LHCN-M2 (cell line): ENCODE measurements at regions not wholly inside any gene's neighbourhood (a gene's known extent, or its start where the extent isn't known, plus 50 kb on each side); places are given as distances from the start of the nearest gene placed in this dataset.
"Not testable (repeated sequence)": the region's sequence is repeated elsewhere in the genome, so short reads cannot be mapped to it uniquely, and the experiment has no call there.

ENCODE experiments used
- DNase-seq: peaks from one replicate; pipeline ENCODE4 v3.0.0-alpha.2; 2012; ENCODE audit warnings: low read depth

DNA sequence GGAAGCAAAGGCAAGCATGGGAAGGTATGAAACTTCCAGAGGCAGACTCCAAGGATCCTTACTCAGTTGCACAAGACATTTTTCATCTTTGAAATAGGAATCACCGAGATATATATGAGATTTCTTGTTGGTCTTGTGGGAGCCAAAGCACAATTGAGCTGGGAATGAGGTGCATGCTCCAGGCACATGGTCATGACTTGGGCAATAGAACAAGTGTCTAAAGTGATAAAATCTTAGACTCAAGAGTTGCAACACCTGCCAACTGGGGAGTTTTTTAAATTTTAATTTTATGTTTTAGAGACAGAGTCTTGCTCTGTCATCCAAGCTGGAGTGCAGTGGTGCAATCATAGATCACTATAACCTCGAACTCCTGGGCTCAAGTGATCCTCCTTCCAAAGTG is 169.5 kb upstream of the ADCY1 start:
- no peak for DNase-seq

DNA sequence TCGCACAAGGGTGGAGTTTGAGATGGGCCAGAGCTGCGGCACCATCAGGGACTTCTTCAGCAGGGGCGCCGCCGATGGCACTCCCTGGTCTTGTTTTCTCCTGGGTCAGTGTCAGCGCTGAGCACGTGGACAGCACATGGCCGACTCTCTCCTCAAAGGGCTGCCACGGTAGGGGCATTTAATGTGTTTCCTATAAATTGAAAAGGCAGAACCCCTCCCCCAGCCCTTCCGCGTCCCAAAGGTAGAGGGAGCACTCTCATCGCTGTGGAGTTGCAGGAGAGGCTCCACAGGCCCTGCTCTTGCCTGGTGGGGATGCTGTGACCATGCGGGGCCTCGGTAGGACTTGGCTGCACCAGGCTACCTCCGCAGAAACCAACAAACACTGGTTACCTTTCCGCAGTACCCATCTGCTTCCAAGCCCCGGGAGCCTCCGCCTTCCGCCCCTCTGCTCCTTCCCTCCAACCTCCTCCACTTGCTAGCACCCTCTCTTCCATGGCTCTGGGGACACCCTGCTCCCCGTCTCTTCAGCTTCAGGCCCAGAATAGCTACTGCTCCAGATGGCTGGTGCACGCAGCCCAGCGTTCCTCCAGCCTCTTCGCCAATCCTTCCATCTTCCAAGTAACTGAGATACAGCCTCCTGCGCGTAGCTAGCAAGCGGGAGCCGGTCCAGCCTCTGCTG is 166.3 kb upstream of the ADCY1 start:
- DNase-seq = no peak

DNA sequence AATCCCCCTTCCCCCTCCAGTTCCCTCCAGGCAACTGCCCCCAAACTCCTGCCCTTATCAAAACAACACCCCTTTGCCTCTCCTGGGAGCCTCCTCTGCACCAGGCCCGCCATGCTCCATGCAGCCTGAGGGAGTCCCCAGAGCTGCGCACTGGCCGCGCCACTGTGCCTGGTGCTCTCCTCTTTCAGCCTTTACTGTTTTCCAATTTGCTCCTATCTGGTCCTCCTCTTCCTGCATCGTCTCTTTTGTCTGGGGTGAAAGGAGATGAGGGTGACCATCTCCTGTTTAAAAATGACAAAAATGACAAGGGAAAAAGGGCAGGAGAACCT is 165.8 kb upstream of the ADCY1 start:
- no peak for DNase-seq

DNA sequence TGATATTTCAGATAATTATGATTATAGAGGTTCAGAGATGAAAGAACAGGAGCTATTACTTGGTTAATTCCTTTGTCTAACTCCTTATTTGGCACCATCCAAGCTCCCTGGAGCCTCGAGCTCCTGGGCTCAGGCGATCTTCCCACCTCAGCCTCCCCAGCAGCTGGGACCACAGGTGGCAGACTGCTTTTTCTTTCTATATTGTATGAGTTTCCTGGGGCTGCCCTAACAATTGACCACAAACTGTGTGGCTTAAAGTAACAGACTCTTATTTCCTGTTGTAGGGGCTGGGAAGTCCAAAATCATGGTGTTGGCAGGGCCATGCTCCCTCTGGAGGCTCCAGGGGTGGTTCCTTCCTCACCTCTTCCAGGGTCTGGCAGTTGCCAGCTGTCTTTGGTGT is 163.3 kb upstream of the ADCY1 start:
- no peak for DNase-seq

DNA sequence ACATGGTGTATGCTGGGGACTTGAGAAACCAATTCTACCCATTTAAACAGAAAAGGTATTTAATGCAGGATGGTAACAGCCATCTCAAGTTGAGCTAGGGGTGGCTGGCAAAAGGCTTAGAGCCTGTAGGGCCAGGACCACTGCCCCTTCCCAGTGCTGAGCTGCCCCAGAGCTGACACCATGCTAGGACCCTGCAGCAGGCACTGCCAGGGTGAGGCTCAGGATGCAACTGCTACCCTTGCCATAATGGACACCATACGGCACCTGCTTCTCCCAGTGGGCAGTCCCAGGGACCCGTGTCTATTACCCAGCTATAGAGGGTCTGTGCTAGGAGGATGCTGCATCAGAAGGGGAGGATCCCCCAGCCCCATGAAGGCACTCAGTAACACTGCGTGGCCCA is 160.7 kb upstream of the ADCY1 start:
- no peak for DNase-seq

DNA sequence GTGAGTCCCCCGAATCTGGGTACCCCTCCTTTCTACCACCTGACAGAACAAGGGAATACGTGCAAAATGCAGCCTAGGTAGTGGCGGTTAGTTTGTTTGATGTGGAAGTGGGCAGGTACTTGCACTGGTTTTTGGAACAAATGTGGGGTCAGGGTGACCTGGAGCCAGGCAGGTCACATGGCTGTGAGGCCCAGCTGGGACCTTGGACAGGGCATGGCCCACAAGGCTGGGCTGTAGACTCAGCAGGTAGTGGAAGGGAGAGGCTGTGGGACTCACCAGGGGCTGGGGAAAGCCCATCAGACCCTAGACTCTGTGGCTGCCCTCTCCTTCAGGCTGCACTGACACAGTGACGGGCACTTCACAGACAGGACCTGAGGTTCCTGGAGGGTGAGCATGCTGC is 159.9 kb upstream of the ADCY1 start:
- DNase-seq = no peak

DNA sequence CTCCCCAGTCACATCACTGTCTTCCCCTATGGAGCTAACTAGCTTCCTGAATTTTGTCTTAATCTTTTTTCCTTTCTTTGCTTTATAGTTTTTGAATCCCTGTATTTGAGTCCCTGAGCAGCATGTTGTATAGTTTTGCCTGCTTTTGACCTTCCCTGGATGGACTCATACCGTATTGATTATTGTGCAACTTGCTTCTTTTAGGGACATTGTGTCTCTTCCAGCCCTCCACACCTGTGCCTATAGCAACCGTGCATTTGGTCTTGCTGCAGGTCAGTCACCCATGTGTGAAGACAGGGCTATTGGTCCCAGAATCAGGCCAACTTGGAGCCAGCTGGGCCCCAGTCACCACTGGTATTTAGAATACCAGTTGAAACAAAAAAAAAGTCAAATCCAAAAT is 158.9 kb upstream of the ADCY1 start:
- no peak for DNase-seq

DNA sequence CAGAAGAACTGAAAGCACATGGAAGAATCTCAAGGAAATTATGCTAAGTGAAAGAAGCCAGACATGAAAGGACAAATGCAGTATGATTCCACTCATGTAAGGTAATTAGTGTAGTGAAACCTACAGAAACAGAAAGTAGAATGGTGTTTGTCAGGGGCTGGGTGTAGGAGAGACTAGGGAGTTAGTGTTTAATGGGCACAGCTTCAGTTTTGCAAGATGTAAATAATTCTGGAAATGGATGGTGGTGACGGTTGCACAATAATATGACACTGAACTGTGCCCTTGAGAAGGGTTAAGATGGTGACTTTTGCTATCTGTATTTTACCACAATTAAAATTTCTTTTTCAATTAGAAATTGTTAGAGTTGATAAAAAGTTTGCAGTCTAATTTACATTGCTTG is 157.3 kb upstream of the ADCY1 start:
- DNase-seq = no peak

DNA sequence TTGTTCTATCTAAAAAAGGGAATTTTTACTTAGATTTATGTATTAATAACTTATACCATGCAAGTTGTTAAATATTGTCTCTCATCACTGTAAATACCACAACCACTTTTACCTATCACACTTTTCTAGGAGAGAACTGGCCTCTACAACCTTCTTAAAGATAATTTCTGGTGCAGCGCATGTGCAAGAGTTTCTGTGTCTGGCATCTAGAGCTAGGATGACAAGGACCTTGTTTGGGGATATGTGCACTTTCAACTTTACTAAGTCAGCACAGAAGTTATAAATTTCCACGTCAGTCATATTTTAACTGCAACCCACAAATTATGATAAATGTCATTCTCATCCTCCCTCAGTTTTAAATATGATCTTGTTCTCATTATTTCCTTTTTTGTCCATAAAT is 156.9 kb upstream of the ADCY1 start:
- DNase-seq = no peak

DNA sequence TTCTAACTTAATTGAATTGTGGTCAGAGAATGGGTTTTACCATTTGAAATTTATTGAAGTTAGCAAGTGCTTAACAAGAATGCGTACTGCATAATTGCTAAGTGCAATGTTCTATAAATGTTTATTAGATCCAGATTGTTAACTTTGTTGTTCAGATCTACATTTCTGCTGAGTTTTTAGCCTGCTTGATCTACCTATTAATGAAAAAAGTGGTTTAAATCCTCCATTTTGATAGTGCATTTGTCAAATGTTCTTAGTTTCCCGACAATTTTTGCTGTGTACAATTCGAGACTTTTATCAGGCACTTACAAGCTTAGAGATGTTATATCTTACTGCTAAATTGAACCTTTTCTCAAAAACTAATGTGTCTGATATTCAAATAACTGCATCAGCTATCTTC is 156.4 kb upstream of the ADCY1 start:
- no peak for DNase-seq

DNA sequence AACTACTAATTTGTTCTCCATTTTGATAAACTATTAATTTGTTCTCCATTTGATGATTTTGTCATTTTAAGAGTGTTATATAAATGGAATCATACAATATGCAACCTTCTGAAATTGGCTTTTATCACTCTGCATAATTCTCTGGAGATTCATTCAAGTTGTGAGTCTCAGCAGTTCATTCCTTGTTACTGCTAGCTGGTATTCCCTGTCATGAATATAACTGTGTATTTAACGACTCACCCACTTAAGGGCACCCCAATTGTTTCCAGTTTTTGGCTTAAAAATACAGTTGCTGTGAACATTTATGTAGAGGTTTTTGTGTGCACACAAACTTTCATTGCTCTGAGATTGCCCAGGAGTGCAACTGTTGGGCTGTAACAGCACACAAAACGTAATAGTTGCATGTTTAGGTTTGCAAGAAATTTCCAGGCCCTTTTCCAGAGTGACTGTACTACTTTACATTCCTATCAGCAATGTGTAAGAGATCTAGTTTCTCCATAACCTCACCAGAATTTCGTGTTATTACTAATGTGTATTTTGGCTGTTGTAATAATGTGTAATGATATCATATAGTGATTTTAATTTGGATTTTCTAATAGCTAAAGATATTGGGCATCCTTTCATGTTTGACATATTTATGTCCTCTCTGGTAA is 153.2 kb upstream of the ADCY1 start:
- DNase-seq = no peak

DNA sequence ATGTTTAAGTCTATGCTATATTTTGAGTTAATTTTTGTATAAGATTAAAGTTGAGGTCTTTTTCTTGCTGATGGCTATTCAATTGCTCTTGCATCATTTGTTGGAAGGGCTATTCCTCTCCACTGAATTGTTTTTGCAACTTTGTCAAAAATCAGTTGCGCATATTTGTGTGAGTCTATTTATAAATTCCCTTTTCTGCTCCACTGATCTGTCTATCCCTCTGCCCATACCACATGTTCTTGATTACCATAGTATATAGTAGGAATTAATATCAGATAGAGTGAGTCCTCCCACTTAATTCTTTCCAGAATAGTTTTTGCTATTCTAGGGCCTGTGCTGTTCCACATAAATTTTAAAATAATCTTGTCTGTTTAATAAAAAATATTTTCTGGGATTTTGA is 152.4 kb upstream of the ADCY1 start:
- no peak for DNase-seq

DNA sequence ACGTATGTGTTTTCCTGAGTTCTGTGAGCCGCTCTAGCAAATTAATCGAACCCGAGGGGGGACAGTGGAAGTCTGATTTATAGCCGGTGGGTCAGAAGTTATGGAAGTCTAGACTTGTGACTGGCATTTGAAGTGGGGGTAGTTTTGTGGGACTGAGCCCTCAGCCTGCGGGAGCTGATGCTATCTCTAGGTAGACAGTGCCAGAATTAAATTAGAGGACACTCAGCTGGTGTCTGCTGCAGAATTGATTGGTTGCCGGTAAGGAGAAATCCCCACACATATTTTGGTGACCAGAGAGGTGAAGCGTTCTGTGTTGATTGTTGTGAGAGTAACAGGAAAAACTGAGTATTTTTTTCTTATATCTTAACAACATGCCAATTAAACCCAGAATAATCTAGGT is 143.8 kb upstream of the ADCY1 start:
- DNase-seq = no peak

DNA sequence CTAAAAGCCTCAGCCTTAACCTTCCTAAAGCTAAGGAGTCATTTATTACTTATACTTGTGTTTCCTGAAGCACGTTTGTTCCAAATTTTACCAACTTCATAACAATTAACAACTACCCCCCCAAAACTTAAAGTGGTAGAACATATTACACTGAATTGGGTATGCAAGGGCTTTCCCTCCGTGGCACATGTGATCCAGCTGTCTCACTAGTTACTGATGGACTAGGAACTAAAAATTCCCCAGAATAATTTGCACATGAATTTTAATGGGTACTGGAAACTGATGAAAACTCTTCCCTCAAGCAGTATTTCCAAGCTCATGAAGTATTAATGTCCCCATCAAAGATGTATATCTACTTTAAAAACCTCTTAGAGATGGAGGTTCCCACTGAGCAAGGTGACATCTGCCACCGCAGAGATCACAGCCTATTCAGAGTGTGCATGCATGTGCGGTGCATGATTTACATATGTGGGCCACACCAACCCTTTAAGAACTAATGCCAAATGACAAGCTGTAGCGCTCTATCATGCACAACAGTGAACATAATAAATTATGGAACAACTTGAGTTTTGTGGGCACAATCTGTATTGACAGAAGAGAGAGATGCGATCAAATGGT is 139.9 kb upstream of the ADCY1 start:
- no peak for DNase-seq

DNA sequence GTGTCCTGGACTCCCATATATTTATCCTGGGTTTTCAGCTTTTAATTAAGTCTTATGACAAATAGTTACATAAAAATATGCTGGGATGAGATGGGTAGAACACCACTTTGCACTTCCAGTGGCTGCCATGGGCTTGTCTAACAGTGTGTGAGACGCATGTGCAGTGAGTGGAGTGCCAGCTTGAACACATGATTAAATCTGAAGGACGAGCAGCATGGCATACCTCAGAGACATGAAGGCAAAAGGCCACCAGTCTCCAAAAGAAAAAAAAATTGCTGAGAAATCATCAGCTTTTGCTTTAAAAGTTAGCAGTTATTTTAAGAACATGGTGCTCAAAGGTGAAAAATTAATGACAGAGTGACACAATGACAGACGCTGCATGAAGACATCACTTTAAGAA is 139.0 kb upstream of the ADCY1 start:
- DNase-seq = no peak

DNA sequence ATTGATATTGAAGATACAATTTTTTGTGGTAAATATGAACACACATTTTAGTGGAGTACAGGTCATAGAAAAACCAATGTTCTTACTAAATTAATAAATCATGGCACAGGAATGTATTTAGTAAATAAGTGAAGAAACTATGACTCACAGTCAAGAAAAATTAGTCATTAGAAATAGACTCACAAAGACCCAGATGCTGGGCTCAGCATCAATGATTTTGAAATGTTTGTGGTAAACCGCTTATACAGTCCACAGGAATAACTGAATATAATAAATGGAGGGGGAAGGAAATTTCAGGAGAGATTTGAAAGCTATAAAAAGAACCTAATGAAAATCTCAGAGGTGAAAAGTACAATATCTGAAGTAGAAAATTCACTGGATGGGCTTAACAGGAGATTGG is 138.3 kb upstream of the ADCY1 start:
- DNase-seq = peak; percentile 92

DNA sequence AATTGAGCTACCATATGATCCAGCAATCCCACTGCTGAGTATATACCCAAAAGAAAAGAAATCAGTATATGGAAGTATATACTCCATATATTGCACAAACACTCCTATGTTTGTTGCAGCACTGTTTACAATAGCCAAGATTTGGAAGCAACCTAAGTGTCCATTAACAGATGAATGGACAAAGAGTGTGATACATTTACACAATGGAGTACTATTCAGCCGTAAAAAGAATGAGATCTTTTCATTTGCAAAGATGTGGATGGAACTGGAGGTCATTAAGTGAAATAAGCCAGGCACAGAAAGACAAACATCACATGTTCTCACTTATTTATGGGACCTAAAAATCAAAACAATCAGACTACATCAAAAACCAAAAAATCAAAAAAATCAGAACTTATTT is 133.4 kb upstream of the ADCY1 start:
- not testable (repeated sequence) for DNase-seq

DNA sequence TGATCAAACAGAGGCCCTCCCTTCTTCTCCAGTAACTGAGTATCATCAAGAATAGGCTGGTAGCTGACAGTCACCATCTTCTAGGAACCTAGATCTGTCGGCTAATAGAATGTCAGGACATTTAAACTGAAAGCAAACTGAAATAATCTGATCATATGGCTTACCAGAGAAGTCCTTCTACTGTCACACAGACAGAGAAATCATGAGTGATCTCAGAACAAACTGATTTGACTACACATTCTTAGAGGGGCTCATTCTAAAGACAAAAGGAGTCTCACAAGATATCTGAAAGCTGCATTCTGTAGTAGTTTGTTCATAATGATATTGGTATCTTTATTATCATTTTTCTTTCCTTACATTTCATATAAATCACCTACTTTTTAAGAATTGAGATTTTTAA is 130.9 kb upstream of the ADCY1 start:
- DNase-seq = no peak

DNA sequence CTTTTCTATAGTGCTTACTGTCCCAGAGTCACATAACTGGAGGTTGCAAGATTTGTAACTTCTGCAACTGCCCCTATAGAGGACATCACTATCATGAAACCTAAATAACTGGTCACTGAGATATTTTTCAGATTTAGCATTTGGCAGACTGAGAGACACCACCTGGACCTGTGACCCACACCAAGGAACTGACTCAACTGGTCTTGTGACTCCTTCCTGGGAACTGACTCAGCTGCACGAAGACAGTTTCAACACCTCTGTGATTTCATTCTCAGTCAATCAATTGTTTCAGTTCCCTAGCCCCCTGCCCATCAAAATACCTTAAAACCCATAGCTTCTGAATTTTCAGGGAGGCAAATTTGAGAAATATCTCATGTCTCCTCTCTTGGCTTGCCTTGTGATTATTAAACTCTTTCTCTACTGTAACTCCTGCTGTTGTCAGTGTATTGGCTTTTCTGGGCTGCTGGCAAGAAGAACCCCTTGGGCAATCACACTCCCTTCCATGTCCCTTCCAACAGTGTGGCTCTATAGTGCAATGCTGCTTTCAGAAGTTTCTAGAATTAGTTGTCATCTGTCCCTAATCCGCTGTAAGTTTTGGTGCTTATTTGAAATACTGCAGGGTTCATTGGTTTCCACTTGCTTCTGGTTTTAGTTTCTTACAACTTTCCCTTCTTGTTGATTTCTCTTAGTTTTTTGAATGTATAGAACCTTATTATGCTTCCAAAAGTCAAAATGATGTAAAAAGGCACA is 127.8 kb upstream of the ADCY1 start:
- DNase-seq = no peak

DNA sequence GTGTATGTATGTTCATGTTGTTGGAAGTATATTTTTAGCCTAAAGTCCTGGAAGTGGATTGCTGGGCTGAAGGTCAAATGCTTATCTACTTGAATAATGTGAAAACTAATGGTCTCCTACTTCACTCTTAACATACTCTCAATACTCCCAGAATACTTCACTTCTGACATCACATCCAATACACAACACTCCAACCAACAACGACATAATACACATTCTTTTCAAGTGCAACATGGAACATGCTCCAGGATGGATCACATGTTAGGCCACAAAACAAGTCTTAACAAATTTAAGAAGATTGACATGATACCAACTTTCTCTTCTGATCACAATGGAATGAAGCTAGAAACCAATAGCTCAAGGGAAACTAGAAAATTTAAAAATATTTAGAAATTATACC is 126.9 kb upstream of the ADCY1 start:
- no peak for DNase-seq

DNA sequence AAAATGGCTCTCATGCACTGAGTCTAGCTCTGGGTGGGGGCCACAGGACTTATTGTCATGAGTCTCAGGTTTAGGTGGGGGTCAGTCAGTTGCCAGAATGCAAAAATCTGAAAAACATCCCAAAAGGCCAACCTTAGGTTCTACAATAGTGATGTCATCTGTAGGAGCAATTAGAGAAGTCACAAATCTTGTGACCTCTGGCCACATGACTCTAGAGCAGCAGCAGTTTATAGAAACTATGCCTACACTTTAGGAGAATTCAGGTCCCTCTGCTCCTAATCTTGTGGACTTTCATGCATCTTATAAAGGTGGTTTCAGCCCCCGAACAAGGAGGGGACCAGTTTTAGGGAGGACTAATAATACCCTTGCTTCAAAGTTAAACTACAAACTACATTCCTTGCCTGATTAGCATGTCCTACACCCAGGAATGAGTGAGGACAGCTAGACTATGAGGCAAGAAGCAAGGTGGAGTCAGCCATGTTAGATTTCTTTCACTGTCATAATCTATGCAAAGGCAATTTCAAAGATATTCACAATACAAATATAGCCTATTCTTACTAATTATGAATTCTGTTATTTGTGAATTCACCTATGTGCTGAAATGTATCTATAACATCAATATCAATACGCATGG is 123.5 kb upstream of the ADCY1 start:
- DNase-seq = no peak

DNA sequence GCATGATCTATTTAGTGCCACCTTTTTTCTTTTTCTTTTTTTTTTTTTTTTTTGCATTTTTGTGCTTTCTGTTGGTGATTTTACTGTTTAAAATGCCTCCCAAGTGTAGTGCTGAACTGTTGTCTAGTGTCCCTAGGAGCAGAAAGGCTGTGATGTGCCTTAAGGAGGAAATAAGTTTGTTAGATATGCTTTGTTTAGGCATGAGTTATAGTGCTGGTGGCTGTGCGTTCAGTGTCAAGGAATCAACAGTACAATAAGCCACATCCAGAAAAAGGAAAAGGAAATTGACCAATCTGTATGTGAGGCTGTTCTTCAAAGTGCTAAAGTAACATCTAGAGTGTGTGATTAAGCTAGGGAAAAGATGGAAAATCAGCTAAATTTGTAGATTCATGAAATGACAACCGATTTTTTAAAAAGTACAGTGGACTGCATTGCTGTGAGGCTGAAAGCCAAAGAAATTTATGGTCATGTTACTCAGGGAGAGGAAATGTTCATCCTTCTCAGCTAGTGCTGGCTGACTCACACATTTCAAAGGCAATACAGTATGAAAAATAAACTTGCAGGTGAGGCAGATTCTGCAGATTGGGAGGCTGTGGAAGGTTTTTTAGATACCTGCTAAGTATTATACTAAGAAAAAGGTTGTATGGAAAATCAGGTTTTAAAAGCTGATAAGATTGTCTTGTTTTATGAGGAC is 122.7 kb upstream of the ADCY1 start:
- DNase-seq = no peak
